H1 (cell line): ENCODE measurements at regions not wholly inside any gene's neighbourhood (a gene's known extent, or its start where the extent isn't known, plus 50 kb on each side); places are given as distances from the start of the nearest gene placed in this dataset.

Experiments
- CTCF ChIA-PET: fragments of 300-600 bp; sonication (Branson Sonifier 250); formaldehyde crosslinking; loops from one replicate; lab custom pipeline; 2021; ENCODE audit not compliant: partially characterized antibody; lab: Charles Lee
- POLR2A ChIA-PET: fragments of 300-600 bp; sonication (Branson Sonifier 250); formaldehyde crosslinking; loops from one replicate; lab custom pipeline; 2021; ENCODE audit warnings: inconsistent platforms; ENCODE audit not compliant: partially characterized antibody; lab: Charles Lee
- DNase-seq, 2 experiments: peaks; one replicate each; pipeline versions ENCODE4 v3.0.0 to v3.0.0-alpha.2; 2010 to 2022; ENCODE audit warnings: low spot score in 2 of 2, low read depth in 1 of 2, mixed read lengths in 1 of 2
- FAIRE-seq: peaks from 2 replicates; lab custom pipeline; 2011; peaks lifted over from hg19 to GRCh38; lab: Jason Lieb, UNC
- H2AFZ ChIP-seq: 2 replicates; pipeline ENCODE4 v1.8.1; 2012; ENCODE audit warnings: low read length, inconsistent platforms
- H2AK5ac ChIP-seq: 2 replicates; pipeline ENCODE4 v1.6.1; 2013; ENCODE audit warnings: low read depth, low read length
- H2BK120ac ChIP-seq: replicated peaks from 2 replicates; pipeline ENCODE3; 2013; ENCODE audit warnings: low read depth, low read length, inconsistent platforms
- H2BK12ac ChIP-seq: 2 replicates; pipeline ENCODE4 v1.6.1; 2013; ENCODE audit warnings: low read depth, low read length
- H2BK15ac ChIP-seq: 2 replicates; pipeline ENCODE4 v1.6.1; 2013; ENCODE audit warnings: low read length
- H2BK20ac ChIP-seq: 2 replicates; pipeline ENCODE4 v1.6.1; 2013; ENCODE audit warnings: low read length
- H2BK5ac ChIP-seq: 2 replicates; pipeline ENCODE4 v1.6.1; 2013; ENCODE audit warnings: low read depth, low read length
- H3K14ac ChIP-seq: 2 replicates; pipeline ENCODE4 v1.6.1; 2013; ENCODE audit warnings: inconsistent platforms; ENCODE audit not compliant: insufficient read length
- H3K18ac ChIP-seq: 2 replicates; pipeline ENCODE4 v1.6.1; 2013; ENCODE audit warnings: low read length; ENCODE audit errors: extremely low read depth
- H3K23ac ChIP-seq: 2 replicates; pipeline ENCODE4 v1.6.1; 2013; ENCODE audit warnings: inconsistent platforms; ENCODE audit not compliant: insufficient read length
- H3K23me2 ChIP-seq: 2 replicates; pipeline ENCODE4 v1.6.1; 2013; ENCODE audit warnings: low read depth, low read length
- H3K27ac ChIP-seq: 2 replicates; pipeline ENCODE4 v1.6.1; 2011; ENCODE audit warnings: low read depth, low read length, inconsistent platforms
- H3K27me3 ChIP-seq, 4 experiments: replicated peaks in 1 of 4; 1 replicate in 1 of 4; 2 replicates in 3 of 4; pipeline versions ENCODE4 v1.6.1 to v1.8.1; 2011 to 2013; ENCODE audit warnings: low read length in 3 of 4, mild to moderate bottlenecking in 3 of 4, inconsistent platforms in 2 of 4, mixed read lengths in 2 of 4, moderate library complexity in 1 of 4; ENCODE audit not compliant: control insufficient read depth in 3 of 4, insufficient read depth in 3 of 4; ENCODE audit errors: extremely low read depth in 1 of 4
- H3K36me3 ChIP-seq, 4 experiments: 2 replicates each; pipeline versions ENCODE4 v1.6.1 to v1.8.1; 2011 to 2013; ENCODE audit warnings: mild to moderate bottlenecking in 4 of 4, low read length in 3 of 4, moderate library complexity in 2 of 4, control low read depth in 1 of 4, inconsistent platforms in 1 of 4; ENCODE audit not compliant: insufficient read depth in 4 of 4, control insufficient read depth in 2 of 4
- H3K4ac ChIP-seq: replicated peaks from 2 replicates; pipeline ENCODE3; 2013; ENCODE audit warnings: low read length, low read depth, mixed read lengths, inconsistent platforms; ENCODE audit not compliant: insufficient read length
- H3K4me1 ChIP-seq, 4 experiments: replicated peaks in 1 of 4; 1 replicate in 1 of 4; 2 replicates in 3 of 4; pipeline versions ENCODE4 v1.6.1 to v1.8.1; 2011 to 2013; ENCODE audit warnings: low read length in 3 of 4, inconsistent platforms in 2 of 4, mixed read lengths in 1 of 4; ENCODE audit not compliant: insufficient read depth in 4 of 4, control insufficient read depth in 3 of 4
- H3K4me2 ChIP-seq, 2 experiments: 2 replicates each; pipeline versions ENCODE4 v1.6.1 to v1.8.1; 2011 to 2013; ENCODE audit warnings: low read depth in 2 of 2, low read length in 2 of 2, control low read depth in 1 of 2, inconsistent platforms in 1 of 2, mild to moderate bottlenecking in 1 of 2; ENCODE audit not compliant: insufficient read depth in 1 of 2
- H3K4me3 ChIP-seq, 4 experiments: fragments of 200-600, 300-600 bp in 1 of 4; sonication (generic), shearing (Covaris generic), sonication (Bioruptor Twin) in 1 of 4; 2 replicates each; pipeline versions ENCODE4 v1.5.1 to v1.8.1; 2011 to 2016; ENCODE audit warnings: low read length in 4 of 4, low read depth in 3 of 4, control low read depth in 2 of 4, inconsistent platforms in 2 of 4, mild to moderate bottlenecking in 2 of 4, mixed read lengths in 1 of 4, moderate library complexity in 1 of 4; ENCODE audit not compliant: insufficient read depth in 2 of 4; ENCODE audit errors: extremely low read depth in 1 of 4
- H3K56ac ChIP-seq: replicated peaks from 2 replicates; pipeline ENCODE3; 2013; ENCODE audit warnings: low read depth, mild to moderate bottlenecking, mixed read lengths, low read length, inconsistent platforms; ENCODE audit not compliant: insufficient read length
- H3K79me1 ChIP-seq: 2 replicates; pipeline ENCODE4 v1.6.1; 2013; ENCODE audit warnings: low read depth, low read length, control low read depth
- H3K79me2 ChIP-seq, 2 experiments: 2 replicates each; pipeline versions ENCODE4 v1.6.1 to v1.8.1; 2012 to 2013; ENCODE audit warnings: low read length in 2 of 2, mild to moderate bottlenecking in 2 of 2, inconsistent platforms in 1 of 2; ENCODE audit not compliant: insufficient read depth in 2 of 2, control insufficient read depth in 1 of 2
- H3K9ac ChIP-seq, 4 experiments: replicated peaks in 1 of 4; 1 replicate in 1 of 4; 2 replicates in 3 of 4; pipeline versions ENCODE4 v1.6.1 to v1.8.1; 2011 to 2013; ENCODE audit warnings: low read depth in 3 of 4, low read length in 3 of 4, control low read depth in 2 of 4, mild to moderate bottlenecking in 2 of 4, moderate library complexity in 2 of 4, inconsistent platforms in 1 of 4; ENCODE audit errors: extremely low read depth in 1 of 4
- H3K9me3 ChIP-seq, 2 experiments: 2 replicates each; pipeline versions ENCODE4 v1.6.1 to v1.8.1; 2012 to 2013; ENCODE audit warnings: mild to moderate bottlenecking in 2 of 2, moderate library complexity in 2 of 2, control low read depth in 1 of 2, inconsistent platforms in 1 of 2, low read depth in 1 of 2, low read length in 1 of 2, mixed read lengths in 1 of 2; ENCODE audit not compliant: insufficient read depth in 2 of 2
- H4K20me1 ChIP-seq, 2 experiments: replicated peaks in 1 of 2; 2 replicates each; pipeline versions ENCODE3 to v1.8.1; 2011 to 2013; ENCODE audit warnings: inconsistent platforms in 2 of 2, low read length in 2 of 2, mild to moderate bottlenecking in 1 of 2; ENCODE audit not compliant: insufficient read depth in 2 of 2, control insufficient read depth in 1 of 2
- H4K5ac ChIP-seq: 2 replicates; pipeline ENCODE4 v1.6.1; 2013; ENCODE audit warnings: low read length, low read depth, mixed read lengths, inconsistent platforms; ENCODE audit not compliant: insufficient read length
- H4K8ac ChIP-seq: 2 replicates; pipeline ENCODE4 v1.8.0; 2013; ENCODE audit warnings: mild to moderate bottlenecking, moderate library complexity, low read length, inconsistent platforms; ENCODE audit not compliant: insufficient read depth; ENCODE audit errors: extremely low read depth
- H4K91ac ChIP-seq: replicated peaks from 2 replicates; pipeline ENCODE3; 2013; ENCODE audit warnings: low read length, mixed read lengths, inconsistent platforms; ENCODE audit not compliant: insufficient read length
- ASH2L ChIP-seq: fragments of 200-600, 300-600 bp; sonication (generic); IDR thresholded peaks from one replicate; pipeline ENCODE4 v1.7.1; 2017; ENCODE audit warnings: low read length
- CHD2 ChIP-seq: IDR thresholded peaks from 2 replicates; pipeline ENCODE4 v1.6.1; 2012; ENCODE audit warnings: low read length, improper control_type of control experiment
- NRF1 ChIP-seq: IDR thresholded peaks from 2 replicates; pipeline ENCODE4 v1.6.1; 2011; ENCODE audit warnings: mild to moderate bottlenecking, low read depth, low read length, improper control_type of control experiment
- POU5F1 ChIP-seq: IDR thresholded peaks from 2 replicates; pipeline ENCODE4 v1.6.1; 2011; ENCODE audit warnings: low read depth, mild to moderate bottlenecking, low read length, moderate library complexity
- SAP30 ChIP-seq: fragments of 300-600 bp; sonication (generic); IDR thresholded peaks from 2 replicates; pipeline ENCODE4 v1.7.1; 2012; ENCODE audit warnings: low read length, moderate library complexity, mild to moderate bottlenecking, inconsistent platforms; ENCODE audit not compliant: insufficient read depth, insufficient replicate concordance
- TAF1 ChIP-seq: IDR thresholded peaks from 2 replicates; pipeline ENCODE4 v1.6.1; 2011; ENCODE audit warnings: mild to moderate bottlenecking, low read depth, low read length

- H3K18ac ChIP-seq: no peak overlapping the region
- TF ChIP-seq SAP30: no peak
- no peak for TF ChIP-seq CHD2
- no peak for TF ChIP-seq ASH2L
- no peak for TF ChIP-seq NRF1
- TF ChIP-seq TAF1: no peak
- TF ChIP-seq POU5F1: no peak
Observed at GRCh38 chr7:131152766-131153165, 174.9 kb upstream of the MKLN1 start.

More at GRCh38 chr7:131152766-131153165, 174.9 kb upstream of the MKLN1 start:
- no peak overlapping the region for H4K8ac ChIP-seq
- FAIRE-seq (no peak), DNase-seq (no peak)
- no peaks in the 10 kb centered on the region; the same call in 1 of the 2 replicates for H3K23me2 ChIP-seq
- no peak overlapping the region for H3K4me2 ChIP-seq
- H2BK120ac ChIP-seq: no peak overlapping the region
- no peak overlapping the region for H2BK12ac ChIP-seq
- no peak overlapping the region for H3K4me3 ChIP-seq
- H2AFZ ChIP-seq: no peak overlapping the region
- H2AK5ac ChIP-seq: no peak overlapping the region
- no peaks in the 10 kb centered on the region for H3K9me3 ChIP-seq
- H3K79me2 ChIP-seq: no peaks in the 10 kb centered on the region
- H3K14ac ChIP-seq: no peak overlapping the region
- H2BK15ac ChIP-seq: no peak overlapping the region
- ChIA-PET CTCF (interaction anchor here (0.6 kb wide), 1 partner anchor 93 kb away, joined by 4 read pairs; no protein-coding TSS in a partner anchor), POLR2A (no interaction called here)
- no peak overlapping the region for H3K4ac ChIP-seq
- H3K27me3 ChIP-seq: no peaks in the 10 kb centered on the region
- no peak overlapping the region for H4K5ac ChIP-seq
- H3K27ac ChIP-seq: no peak overlapping the region
- H2BK5ac ChIP-seq: no peak overlapping the region
- no peaks in the 10 kb centered on the region for H3K36me3 ChIP-seq
- H3K79me1 ChIP-seq: no peaks in the 10 kb centered on the region
- H3K4me1 ChIP-seq: no peaks in the 10 kb centered on the region
- H4K20me1 ChIP-seq: no peaks in the 10 kb centered on the region
- H3K56ac ChIP-seq: no peak overlapping the region
- H2BK20ac ChIP-seq: no peak overlapping the region
- H3K9ac ChIP-seq: no peak overlapping the region
- H3K23ac ChIP-seq: no peak overlapping the region
- no peak overlapping the region for H4K91ac ChIP-seq
